ENCODE measurements at regions not wholly inside any gene's neighbourhood (a gene's known extent, or its start where the extent isn't known, plus 50 kb on each side); places are given as distances from the start of the nearest gene placed in this dataset.

- H4K20me1 ChIP-seq (ENCODE audit: insufficient read depth): no peaks in the 10 kb centered on the region
- H3K27me3 ChIP-seq (ENCODE audit: insufficient read depth, low read depth, low read length): no peaks in the 10 kb centered on the region
- H3K79me2 ChIP-seq (replicated peaks; ENCODE audit: insufficient read depth, low read length): no peaks in the 10 kb centered on the region
- no peaks in the 10 kb centered on the region for H3K36me3 ChIP-seq (ENCODE audit: insufficient read depth, low read length)
- H3K9me3 ChIP-seq (ENCODE audit: low read length): peaks cover 11% of the 10 kb centered on the region
- no peak overlapping the region for H2AFZ ChIP-seq (ENCODE audit: low read depth, low read length)
- H3K9ac ChIP-seq (ENCODE audit: low read length): no peak overlapping the region
- TF ChIP-seq REST (IDR thresholded peaks at IDR 0.05; ENCODE audit: borderline replicate concordance) (no peak), EP300 (conservative IDR thresholded peaks at IDR 0.05; ENCODE audit: poor library complexity, severe bottlenecking) (no peak), EZH2 (IDR thresholded peaks at IDR 0.05; ENCODE audit: borderline replicate concordance, insufficient read depth, low read length, poor library complexity, severe bottlenecking) (no peak), SMC3 (conservative IDR thresholded peaks at IDR 0.05; ENCODE audit: poor library complexity) (no peak), MXI1 (conservative IDR thresholded peaks at IDR 0.05; ENCODE audit: poor library complexity, severe bottlenecking) (no peak)
- no peak overlapping the region for H3K27ac ChIP-seq (ENCODE audit: low read length)
- H3F3A ChIP-seq (ENCODE audit: insufficient read depth, low read length, poor library complexity, severe bottlenecking): no peaks in the 10 kb centered on the region
- H3K9me2 ChIP-seq (ENCODE audit: insufficient read depth, low read length): no peaks in the 10 kb centered on the region
- no peak overlapping the region for H3K4me2 ChIP-seq (ENCODE audit: low read length)
- H3K4me3 ChIP-seq (ENCODE audit: low read length): no peak overlapping the region
These were observed 141.0 kb downstream of the ARL4C start for GRCh38 chr2:234355808-234356365.

DNA sequence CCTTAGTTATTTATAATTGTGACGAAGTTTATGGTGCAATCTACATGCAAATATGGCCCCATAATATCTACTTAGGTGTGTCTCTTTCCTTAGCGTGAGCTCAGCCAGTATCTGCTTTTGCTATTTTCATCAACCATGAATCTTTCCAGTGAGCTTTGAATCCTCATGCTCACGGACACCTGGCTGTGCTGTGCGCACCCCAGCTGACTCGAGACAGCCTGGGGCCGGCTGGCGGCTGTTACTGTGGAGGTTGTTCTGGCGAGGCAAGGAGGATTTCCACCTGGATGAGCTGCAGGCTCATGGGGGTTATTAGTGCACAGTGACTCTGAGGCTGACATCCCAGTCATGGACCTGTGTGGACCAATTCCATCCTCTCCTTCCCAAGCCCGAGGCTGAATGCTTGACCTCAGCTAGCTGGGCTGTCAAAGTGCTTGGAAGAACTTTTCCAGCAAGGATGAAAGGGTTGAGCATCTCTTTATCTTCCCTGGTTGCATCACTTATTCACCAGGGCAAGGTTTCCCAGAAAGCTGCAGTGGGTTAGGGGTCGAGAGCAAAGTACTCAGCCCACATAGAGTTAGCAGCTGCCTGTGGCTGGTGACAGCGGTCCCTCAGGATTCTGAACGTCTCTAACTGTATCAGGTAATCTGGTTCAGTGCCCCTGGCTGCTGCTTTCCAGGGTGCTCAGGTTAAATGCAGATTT is 141.7 kb downstream of the ARL4C start:
- no peaks in the 10 kb centered on the region for H3F3A ChIP-seq (ENCODE audit: insufficient read depth, low read length, poor library complexity, severe bottlenecking)
- no peaks in the 10 kb centered on the region for H4K20me1 ChIP-seq (ENCODE audit: insufficient read depth)
- no peak overlapping the region for H3K4me3 ChIP-seq (ENCODE audit: low read length)

More for the DNA sequence above, 141.7 kb downstream of the ARL4C start:
- Histone ChIP-seq H3K9ac (ENCODE audit: low read length) (no peak overlapping the region), H3K9me2 (ENCODE audit: insufficient read depth, low read length) (no peaks in the 10 kb centered on the region), H3K4me2 (ENCODE audit: low read length) (no peak overlapping the region), H3K9me3 (ENCODE audit: low read length) (peaks cover 11% of the 10 kb centered on the region), H3K79me2 (replicated peaks; ENCODE audit: insufficient read depth, low read length) (no peaks in the 10 kb centered on the region), H3K36me3 (ENCODE audit: insufficient read depth, low read length) (no peaks in the 10 kb centered on the region), H3K27ac (ENCODE audit: low read length) (no peak overlapping the region), H3K27me3 (ENCODE audit: insufficient read depth, low read depth, low read length) (no peaks in the 10 kb centered on the region), H2AFZ (ENCODE audit: low read depth, low read length) (no peak overlapping the region)
- TF ChIP-seq EP300 (conservative IDR thresholded peaks at IDR 0.05; ENCODE audit: poor library complexity, severe bottlenecking): no peak
- TF ChIP-seq EZH2 (IDR thresholded peaks at IDR 0.05; ENCODE audit: borderline replicate concordance, insufficient read depth, low read length, poor library complexity, severe bottlenecking): no peak
- no peak for TF ChIP-seq MXI1 (conservative IDR thresholded peaks at IDR 0.05; ENCODE audit: poor library complexity, severe bottlenecking)
- TF ChIP-seq RAD21 (conservative IDR thresholded peaks at IDR 0.05): no peak
- TF ChIP-seq TAF1 (IDR thresholded peaks at IDR 0.05; ENCODE audit: low read depth): no peak
- TF ChIP-seq, protein P1, sequence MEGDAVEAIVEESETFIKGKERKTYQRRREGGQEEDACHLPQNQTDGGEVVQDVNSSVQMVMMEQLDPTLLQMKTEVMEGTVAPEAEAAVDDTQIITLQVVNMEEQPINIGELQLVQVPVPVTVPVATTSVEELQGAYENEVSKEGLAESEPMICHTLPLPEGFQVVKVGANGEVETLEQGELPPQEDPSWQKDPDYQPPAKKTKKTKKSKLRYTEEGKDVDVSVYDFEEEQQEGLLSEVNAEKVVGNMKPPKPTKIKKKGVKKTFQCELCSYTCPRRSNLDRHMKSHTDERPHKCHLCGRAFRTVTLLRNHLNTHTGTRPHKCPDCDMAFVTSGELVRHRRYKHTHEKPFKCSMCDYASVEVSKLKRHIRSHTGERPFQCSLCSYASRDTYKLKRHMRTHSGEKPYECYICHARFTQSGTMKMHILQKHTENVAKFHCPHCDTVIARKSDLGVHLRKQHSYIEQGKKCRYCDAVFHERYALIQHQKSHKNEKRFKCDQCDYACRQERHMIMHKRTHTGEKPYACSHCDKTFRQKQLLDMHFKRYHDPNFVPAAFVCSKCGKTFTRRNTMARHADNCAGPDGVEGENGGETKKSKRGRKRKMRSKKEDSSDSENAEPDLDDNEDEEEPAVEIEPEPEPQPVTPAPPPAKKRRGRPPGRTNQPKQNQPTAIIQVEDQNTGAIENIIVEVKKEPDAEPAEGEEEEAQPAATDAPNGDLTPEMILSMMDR (IDR thresholded peaks at IDR 0.05; ENCODE audit: poor library complexity, severe bottlenecking): no peak
- no peak for TF ChIP-seq SMC3 (conservative IDR thresholded peaks at IDR 0.05; ENCODE audit: poor library complexity)
- TF ChIP-seq REST (IDR thresholded peaks at IDR 0.05; ENCODE audit: borderline replicate concordance): no peak
- no peak for TF ChIP-seq POLR2AphosphoS5 (IDR thresholded peaks at IDR 0.05)
